ENCODE measurements at regions not wholly inside any gene's neighbourhood (a gene's known extent, or its start where the extent isn't known, plus 50 kb on each side); places are given as distances from the start of the nearest gene placed in this dataset.

- DNase-seq, result no peak
Measured at GRCh38 chr11:109109150-109109549, 312.8 kb upstream of the C11orf87 start.

GRCh38 chr11:109109571-109110315 lies 312.2 kb upstream of the C11orf87 start:
- DNase-seq, result no peak

- no peak for DNase-seq
Measured at GRCh38 chr11:109112261-109112660, 309.7 kb upstream of the C11orf87 start.

- DNase-seq, result no peak
Measured at GRCh38 chr11:109112821-109113280, 309.1 kb upstream of the C11orf87 start.

- DNase-seq, result no peak
Measured at GRCh38 chr11:109120341-109120740, 301.6 kb upstream of the C11orf87 start.

GRCh38 chr11:109121173-109121932 lies 300.6 kb upstream of the C11orf87 start:
- no peak for DNase-seq

GRCh38 chr11:109123816-109124787 lies 297.9 kb upstream of the C11orf87 start:
- DNase-seq, result peak; percentile 13

- DNase-seq, result no peak
Measured at GRCh38 chr11:109130910-109131309, 291.1 kb upstream of the C11orf87 start.

GRCh38 chr11:109132539-109132938 lies 289.5 kb upstream of the C11orf87 start:
- no peak for DNase-seq

- no peak for DNase-seq
Measured at GRCh38 chr11:109133159-109133558, 288.8 kb upstream of the C11orf87 start.

GRCh38 chr11:109135627-109136026 lies 286.4 kb upstream of the C11orf87 start:
- no peak for DNase-seq

- DNase-seq, result no peak
Measured at GRCh38 chr11:109138196-109138595, 283.8 kb upstream of the C11orf87 start.

- no peak for DNase-seq
Measured at GRCh38 chr11:109140426-109140825, 281.6 kb upstream of the C11orf87 start.

- no peak for DNase-seq
Measured at GRCh38 chr11:109140857-109141515, 281.0 kb upstream of the C11orf87 start.

- DNase-seq, result no peak
Measured at GRCh38 chr11:109145287-109145686, 276.7 kb upstream of the C11orf87 start.

- no peak for DNase-seq
Measured at GRCh38 chr11:109147726-109148125, 274.3 kb upstream of the C11orf87 start.

GRCh38 chr11:109148669-109149068 lies 273.3 kb upstream of the C11orf87 start:
- no peak for DNase-seq

GRCh38 chr11:109150581-109150980 lies 271.4 kb upstream of the C11orf87 start:
- no peak for DNase-seq

GRCh38 chr11:109153836-109154235 lies 268.2 kb upstream of the C11orf87 start:
- DNase-seq, result no peak

GRCh38 chr11:109155291-109155690 lies 266.7 kb upstream of the C11orf87 start:
- no peak for DNase-seq

GRCh38 chr11:109165035-109165434 lies 257.0 kb upstream of the C11orf87 start:
- no peak for DNase-seq

GRCh38 chr11:109166441-109166840 lies 255.5 kb upstream of the C11orf87 start:
- no peak for DNase-seq

All from kidney glomerular epithelial cell (primary cell).